ENCODE measurements at regions not wholly inside any gene's neighbourhood (a gene's known extent, or its start where the extent isn't known, plus 50 kb on each side); places are given as distances from the start of the nearest gene placed in this dataset.
"Not testable (repeated sequence)": the region's sequence is repeated elsewhere in the genome, so short reads cannot be mapped to it uniquely, and the experiment has no call there.

DNA sequence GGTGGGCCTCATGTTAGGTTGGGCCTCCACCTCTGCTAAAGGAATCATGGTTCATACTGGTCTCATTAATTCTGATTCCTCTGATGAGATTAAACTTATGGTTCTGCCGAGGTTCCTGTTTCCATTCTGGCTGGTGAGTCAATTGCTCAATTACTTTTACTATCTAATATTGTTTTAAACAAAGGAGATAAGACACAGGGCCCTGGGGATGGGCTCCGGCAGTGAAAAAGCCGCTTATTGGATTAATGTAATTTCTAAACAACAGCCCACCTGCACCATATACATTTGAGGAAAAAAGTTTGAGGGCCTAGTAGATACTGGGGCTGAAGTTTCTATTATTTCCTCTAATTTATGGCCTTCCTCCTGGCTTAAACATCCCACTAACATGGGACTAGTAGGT, 610.4 kb upstream of the ACO1 start:
- intact Hi-C loops (cut with micrococcal nuclease): not testable (repeated sequence)

DNA sequence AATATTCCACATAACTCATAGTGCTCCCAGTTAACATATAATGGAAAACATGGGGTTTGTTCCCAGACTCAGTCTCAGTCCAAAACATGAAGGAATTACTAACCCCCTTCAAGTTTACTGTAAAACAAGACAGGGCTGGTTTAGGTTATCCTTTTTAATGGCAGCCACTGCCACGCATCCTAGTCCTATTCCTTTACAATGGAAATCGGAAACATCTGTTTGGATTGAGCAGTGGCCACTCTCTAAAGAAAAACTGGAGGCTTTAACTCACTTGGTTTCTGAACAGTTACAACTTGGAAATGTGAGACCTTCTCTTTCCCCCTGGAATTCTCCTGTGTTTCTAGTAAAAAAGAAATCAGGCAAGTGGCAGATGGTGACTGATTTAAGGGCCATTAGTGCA, 609.9 kb upstream of the ACO1 start:
- intact Hi-C loops (cut with micrococcal nuclease): no loop called here

DNA sequence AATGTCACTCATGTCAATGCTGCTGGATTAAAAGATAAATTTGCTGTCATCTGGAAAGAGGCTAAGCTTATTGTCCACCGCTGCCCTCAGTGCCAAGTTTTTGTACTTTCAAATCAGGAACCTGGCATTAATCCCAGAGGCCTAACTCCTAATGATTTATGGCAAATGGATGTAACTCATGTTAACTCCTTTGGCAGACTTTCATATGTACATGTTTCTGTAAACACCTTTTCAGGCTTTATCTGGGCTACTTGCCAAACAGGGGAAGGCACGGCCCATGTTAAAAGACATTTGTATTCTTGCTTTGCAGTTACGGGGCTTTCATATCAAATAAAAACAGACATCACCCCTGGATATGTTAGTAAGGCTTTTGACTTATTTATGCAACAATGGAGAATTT, 608.0 kb upstream of the ACO1 start:
- intact Hi-C loops (cut with micrococcal nuclease): no loop called here

DNA sequence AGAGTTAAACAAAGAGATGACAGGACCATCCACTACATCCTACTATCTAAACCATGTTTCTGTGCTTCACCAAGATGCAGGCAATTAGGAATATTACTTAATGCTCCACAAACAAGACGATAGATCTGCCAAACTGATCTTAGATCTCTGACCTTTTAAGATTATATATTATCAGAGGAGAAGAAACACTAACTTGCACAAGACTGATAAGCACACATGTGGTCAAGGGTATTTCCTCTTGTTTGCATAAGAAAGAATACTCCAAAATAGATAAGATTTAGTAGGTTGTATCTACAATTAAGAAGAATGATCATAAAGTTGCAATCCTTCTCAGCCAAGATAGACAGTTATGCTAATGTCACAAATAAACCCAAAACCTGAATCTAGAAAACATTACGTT, 601.0 kb upstream of the ACO1 start:
- intact Hi-C loops (cut with micrococcal nuclease): no loop called here

DNA sequence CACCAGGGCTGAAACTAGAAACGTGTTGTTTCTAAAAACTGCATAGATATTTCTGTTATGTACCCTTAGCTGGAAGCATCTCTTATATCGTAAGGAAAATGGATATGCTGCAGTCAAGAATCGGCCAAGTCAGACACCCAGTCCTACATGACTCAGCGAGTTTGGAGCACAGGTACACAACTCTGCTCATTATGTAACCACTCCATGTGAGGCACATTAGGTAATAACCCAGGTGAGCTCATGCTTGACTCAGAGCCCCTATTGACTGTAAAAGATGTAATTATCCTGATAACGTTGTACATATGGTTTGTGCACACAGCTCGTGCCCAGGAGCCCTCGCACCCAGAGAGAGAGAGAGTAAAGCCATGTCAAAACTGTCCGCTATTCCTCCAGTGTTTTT, 593.7 kb upstream of the ACO1 start:
- intact Hi-C loops (cut with micrococcal nuclease): no loop called here

DNA sequence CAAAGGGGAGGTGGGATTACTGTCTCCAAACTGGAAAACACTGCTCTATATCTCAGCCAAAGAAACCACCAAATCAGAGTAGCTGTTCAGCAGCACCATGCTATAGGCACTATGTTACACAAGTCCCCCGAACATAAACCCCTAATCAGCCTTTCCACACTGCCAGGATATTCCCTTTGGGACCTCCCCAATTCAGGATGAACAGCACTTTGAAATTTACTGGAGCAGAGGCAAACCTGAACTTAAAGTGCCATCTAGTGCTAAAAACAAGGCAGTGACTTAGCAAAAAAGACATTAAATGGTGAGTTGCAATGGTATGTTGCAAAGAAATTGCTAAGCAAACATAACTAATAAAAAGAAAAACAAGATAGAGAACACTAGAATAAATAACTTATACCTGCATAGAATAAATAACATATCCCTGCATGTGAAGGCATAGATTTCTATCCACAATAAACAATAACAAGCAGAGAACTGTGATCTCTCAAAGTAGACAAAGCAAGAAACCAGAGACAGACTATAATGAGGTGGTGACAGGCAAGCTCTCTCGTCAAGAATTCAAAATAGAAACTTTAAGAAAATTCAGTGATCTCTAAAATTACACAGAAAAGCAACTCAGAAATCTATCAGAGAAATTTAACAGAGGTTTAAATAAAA, 584.4 kb upstream of the ACO1 start:
- intact Hi-C loops (cut with micrococcal nuclease): loop anchor here (2.0 kb wide), 1 partner anchor 679 kb away; no protein-coding TSS in a partner anchor

DNA sequence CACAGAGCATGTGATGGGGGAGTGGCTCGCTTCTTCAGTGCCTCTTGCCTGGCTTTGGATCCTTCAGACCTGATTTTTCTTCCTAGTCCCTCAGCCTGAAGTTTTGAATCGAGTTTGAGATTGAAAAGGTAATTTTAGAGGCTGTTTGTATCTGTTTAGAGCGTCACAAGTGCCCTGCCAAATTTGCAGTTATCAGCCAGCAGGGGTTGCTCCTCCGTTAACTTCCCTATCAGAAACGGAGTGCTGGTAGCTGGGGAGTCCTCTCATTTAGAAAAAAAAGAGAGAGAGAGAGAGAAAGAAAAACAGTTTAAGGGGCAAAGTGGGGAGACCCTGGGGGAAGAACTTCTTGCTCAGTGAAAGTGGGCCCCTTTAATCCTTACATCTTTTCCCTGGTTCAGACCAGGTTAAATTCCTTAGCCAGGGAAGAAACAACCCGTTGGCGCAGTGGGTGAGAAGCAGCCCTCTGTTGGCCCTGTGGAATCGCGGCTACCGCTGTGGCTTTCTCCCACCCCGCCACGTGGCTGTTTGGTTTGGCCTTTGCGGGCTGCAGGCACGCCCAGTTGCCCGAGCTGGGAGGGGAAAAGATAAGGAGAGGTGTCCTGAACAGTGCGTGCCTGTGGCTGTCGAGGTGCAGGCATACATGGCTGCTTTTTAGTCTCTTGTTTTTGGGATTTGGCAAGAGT, 576.7 kb upstream of the ACO1 start:
- intact Hi-C loops (cut with micrococcal nuclease): no loop called here

DNA sequence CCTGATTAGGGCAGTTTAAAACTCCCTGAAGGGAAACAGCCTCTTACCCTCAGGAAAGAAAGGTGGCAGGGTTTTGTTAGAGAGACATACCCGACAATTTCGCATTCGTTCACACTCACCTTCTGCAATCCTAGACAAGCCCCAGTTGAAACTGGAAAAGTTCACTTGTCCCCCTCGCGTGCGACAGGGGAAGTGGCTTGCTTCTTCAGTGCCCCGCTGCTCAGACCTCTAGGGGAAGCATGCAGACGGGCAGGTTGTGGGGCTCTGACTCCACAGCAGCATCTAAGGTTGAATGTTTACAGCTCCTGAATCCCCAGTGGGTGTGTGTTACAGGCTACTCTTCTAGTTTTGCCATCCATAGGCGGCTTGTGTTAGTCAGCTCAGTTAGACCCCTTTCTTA, 575.7 kb upstream of the ACO1 start:
- intact Hi-C loops (cut with micrococcal nuclease): no loop called here

DNA sequence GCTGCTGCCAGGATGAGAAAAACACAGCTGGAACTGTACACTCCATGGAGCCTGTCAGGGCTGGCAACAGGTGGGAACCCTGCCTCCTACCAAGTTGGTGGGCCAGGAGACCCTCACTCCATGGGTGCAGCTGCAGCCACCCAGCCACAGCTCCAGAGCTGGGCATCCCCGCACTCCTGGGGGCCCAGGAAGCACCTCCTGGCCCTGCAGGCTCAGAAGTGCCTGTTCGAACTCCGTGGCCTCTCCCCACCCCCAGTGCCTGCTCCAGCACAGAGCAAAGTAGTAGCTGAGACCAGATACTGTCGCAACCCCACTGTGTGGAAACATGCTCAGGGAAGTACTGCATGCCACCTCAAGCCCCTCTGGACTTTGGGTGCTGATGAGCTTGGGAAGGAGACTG, 564.0 kb upstream of the ACO1 start:
- intact Hi-C loops (cut with micrococcal nuclease): no loop called here

DNA sequence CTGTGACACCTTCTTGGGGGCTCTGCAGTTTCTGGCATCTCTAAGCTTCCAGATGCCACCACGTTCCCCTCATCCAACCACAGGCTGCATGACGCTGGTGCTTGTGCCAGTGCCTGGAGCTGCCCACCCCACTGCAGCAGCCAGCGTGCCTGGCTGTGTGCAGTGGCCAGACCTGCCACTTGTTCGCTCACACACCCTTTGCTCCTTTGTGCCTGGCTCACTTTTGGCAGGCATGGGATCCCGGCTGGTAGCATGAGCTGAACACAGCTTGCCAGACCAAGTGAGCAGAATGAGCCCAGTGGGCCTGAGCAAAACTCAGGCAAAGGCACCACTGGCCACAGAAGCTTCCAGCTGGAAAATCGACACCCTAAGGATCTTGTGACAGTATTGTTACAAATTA, 562.9 kb upstream of the ACO1 start:
- intact Hi-C loops (cut with micrococcal nuclease): no loop called here

DNA sequence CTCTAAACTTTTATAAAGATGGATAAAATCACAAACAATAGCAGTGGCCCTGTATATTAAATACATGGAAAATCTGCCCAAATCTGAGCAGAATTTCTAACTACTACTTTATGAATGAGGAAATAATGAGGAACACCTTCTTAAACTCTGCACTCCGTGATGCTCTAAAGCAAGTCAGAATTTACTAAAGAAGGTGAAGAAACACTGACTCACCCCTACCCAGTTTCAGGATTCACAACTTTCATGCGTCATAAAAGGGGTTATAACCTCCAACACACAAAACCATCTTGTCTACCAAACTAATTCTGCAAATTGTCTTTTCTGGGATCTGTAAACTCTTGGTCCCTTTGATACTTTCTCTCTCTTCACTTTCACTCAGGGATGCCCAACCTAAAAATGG, 561.1 kb upstream of the ACO1 start:
- intact Hi-C loops (cut with micrococcal nuclease): no loop called here

DNA sequence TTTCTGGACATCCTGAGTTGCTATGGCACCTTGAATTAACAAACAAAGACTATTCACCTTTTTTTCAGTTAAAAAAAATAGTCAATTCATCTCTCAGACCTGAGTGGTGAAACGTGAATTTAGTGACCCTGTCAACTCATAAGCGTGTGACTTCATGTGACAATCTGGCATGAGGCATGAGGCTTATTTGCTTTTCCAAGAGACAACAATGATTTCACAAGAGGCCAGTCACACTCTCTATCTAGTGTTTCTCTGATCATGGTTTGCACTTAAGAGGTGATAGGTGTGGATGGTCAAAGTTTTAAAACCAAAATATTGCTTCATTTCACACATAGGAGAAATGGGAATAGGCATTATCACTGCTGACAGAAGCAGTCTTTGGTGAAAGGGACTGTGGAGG, 559.6 kb upstream of the ACO1 start:
- intact Hi-C loops (cut with micrococcal nuclease): no loop called here

DNA sequence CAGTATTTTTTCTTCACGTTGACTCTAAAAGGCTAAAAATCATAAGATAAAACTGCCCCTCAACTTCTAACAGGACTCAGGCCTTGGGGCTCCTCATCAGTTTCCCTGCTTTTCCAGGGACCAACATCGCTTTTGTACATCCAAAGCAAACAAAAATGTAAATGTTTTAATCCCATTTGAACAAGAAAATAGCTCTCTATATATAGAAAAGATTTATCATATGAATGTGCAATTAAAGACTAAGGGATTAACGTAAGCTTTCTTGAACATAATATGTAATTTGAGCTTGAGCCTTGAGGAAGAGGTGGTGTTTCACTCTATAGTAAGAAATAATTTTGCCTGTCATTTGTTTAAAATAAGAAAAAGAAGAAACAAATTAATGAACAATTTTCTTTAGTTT, 547.2 kb upstream of the ACO1 start:
- intact Hi-C loops (cut with micrococcal nuclease): no loop called here

DNA sequence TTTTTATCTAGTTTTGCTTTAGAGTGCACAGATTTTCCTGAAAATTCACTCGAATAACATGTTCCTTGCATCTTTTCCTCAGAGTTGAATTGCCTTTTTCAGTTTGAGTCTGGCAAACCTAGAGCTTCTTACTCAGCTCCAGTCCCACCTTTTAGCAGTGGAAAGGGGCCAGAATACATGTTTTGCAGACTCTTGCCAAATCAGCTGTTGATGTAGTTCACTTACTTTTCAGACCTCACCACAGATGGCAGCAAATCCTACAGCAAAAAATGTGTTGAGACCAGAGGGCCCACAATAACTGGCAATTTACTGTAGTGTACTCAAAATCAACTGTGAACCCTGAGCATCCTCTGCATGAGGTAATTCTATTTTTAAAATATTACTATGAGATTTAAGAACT, 545.2 kb upstream of the ACO1 start:
- intact Hi-C loops (cut with micrococcal nuclease): no loop called here

DNA sequence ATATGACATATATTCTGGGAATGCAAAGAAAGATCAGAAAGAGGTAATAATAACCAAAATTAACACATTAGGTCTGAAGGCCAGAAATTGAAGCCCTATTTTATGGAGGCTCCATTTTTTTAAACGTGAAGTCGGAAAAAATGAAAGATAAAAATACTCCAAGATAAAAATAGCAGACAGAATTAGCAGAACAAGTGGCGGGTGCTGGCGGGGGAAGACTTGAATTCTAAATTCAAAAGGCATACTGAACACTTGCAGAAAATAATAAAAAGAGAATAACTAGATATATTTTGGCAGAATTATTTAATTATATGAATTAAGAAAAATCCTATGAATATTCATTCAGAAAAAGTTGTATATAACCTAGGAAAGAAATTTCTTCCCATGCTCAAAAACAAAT, 543.7 kb upstream of the ACO1 start:
- intact Hi-C loops (cut with micrococcal nuclease): no loop called here

DNA sequence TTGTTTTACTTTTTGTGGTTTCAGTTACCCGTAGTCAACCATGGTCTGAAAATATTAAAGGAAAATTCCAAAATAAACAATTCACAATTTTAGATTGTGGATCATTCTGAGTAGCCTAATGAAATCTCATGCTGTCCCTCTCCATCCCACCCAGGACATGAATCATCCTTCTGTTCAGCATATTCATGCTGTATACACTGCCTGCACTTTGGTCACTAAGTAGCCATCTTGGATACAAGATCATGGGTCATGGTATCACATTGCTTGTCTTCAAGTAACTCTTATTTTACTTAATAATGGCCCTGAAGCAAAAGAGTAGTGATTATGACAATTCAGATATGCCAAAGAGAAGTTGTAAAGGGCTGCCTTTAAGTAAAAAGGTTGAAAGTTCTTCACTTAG, 536.5 kb upstream of the ACO1 start:
- intact Hi-C loops (cut with micrococcal nuclease): no loop called here

DNA sequence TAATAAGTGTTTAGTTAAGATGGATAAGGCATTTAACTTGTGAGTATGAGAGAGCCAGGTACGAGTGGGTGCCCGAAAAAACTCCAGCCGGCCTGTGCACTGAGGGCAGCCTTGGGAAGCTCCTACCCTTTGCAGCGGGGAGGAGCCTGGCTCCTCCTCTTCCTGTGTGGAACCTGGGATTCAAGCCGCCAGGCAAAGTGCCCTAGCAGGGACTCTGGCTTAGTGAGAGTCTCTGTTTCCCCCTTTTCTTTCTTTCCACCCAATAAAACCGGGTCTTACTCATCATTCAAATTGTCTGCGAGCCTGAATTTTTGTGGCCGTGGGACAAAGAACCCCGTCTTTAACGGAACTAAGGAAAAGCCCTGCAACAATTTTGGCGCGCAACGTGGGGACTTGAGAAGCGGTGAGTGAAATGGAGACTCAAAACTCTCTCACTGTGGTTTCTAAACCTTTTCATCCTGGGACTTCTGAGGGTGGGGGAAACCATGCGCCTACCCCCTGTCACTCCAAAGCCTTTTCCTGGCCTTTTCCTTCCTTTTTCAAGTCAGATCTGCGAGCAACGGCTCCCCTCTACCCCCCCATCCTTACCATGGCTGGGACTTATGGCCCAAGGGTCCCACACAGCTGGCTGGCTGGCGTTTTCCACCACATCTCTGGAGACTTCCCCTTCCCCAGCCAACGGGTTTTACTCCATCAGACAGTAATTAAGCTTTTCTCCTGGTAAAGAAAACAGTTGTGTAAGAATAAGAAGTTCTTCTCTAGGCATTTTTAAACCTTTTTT, 535.7 kb upstream of the ACO1 start:
- intact Hi-C loops (cut with micrococcal nuclease): no loop called here

DNA sequence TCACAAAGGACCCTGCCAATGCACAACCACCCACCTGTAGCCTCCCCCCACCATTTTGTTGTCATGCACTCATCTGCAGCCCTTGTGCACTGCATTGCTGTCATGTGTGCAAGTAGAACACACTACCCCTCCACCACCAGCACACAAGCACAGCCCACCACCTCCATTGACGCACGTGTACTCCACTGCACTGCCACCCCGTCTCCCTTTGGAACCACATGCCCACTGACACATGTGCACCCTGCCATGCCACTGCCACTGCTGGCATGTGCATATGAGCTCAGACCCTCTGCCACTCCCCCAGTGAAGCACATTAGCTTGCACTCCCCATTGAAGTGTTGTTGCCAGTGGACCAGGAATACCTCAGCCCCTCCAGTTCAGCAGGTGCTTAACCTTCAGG, 530.3 kb upstream of the ACO1 start:
- intact Hi-C loops (cut with micrococcal nuclease): no loop called here

DNA sequence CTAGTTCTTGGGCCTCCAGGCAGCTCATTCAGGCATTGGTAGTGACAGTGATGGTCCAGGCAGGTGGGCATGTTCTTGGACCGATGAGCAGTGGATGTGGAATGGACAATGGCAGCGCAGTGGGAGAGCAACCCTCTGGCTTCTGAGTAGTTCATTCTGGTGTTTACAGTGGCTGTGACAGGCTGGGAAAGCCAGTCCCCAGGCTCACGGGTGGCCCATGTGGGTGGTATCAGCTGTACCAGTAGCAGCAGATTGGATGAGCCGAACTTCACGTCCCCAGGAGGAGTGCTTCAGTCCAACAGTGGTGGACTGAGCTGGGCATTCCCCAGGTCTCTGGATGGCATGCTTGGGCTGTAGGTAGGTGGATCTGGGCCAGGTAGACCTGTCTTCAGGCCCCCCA, 515.6 kb upstream of the ACO1 start:
- intact Hi-C loops (cut with micrococcal nuclease): no loop called here

DNA sequence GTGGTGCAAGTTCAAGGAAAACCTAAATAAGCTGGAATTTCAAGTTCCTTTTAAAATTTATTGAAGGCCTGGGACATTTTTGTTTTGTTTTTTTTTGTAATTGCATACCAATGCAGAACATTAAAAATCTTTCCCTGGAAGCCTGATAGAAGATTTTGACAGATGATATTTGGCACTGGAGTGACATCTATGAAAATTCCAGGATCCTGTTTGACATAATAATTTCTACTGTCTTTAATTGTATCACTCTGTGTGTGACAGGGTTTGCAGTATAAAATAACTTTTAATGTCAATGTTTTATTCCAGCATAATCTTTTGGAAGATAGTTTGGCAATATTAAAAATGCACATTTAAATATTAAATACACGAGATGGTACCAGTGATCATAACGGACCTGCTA, 514.2 kb upstream of the ACO1 start:
- intact Hi-C loops (cut with micrococcal nuclease): no loop called here

DNA sequence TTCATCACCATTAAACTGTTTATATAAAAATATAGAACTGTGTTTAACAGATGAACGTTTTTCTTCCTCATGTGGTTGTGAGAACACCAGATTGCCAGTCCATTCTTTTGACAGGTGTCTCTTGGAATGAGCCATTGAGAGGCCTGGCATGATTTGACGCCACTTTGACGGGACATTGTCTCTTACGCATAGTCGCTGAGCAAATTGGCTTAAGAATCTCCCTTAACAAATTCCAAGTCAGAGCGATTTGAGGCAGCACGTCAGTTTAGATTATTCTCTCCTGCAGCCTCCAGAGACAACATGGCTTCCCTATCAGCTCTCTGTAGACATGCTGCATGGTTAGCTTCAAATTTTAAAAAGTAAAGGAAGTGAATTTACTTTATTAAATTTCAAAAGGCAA, 510.7 kb upstream of the ACO1 start:
- intact Hi-C loops (cut with micrococcal nuclease): no loop called here

DNA sequence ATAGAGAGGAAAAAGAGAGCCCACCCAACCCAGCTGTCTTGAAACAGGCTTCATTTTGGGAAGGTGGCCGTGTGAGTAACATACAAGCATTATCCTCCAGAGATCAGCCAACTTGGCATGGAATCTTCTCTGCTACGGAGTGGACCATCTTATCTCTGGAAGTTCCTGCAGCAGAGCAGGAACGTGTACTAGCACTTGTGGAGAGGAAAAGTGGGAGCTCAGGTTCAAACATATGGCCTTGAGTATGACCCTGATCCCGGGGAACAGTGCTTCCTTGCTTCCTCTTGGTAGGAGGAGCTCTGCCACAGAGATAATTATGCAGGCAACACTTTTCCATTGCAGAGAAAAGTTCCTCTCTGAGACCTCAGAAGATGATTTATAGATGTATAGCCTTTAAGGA, 490.4 kb upstream of the ACO1 start:
- intact Hi-C loops (cut with micrococcal nuclease): no loop called here

All from T-helper 2 cell treated with Interferon-gamma antibody and Interleukin-4, amounts not matched to agents 100 ng/mL and 5 ng/mL, for 36 hours (primary cell).